OCI-LY1 (cell line): ENCODE measurements at regions not wholly inside any gene's neighbourhood (a gene's known extent, or its start where the extent isn't known, plus 50 kb on each side); places are given as distances from the start of the nearest gene placed in this dataset.

Experiments
- EZH2 ChIP-seq: fragments of 200-600 bp; sonication (generic), shearing (Covaris generic); IDR thresholded peaks from 2 replicates; pipeline ENCODE4 v1.8.0; 2017; ENCODE audit warnings: borderline replicate concordance, mixed run types, mild to moderate bottlenecking, antibody characterized with exemption, low read length, moderate library complexity, mixed read lengths
- TF ChIP-seq, protein P1 (sequence below): fragments of 200-600 bp; sonication (generic), shearing (Covaris generic); IDR thresholded peaks from 2 replicates; pipeline ENCODE4 v1.5.1; 2017; ENCODE audit warnings: mild to moderate bottlenecking, antibody characterized with exemption, low read length, moderate library complexity, mixed read lengths

DNA sequence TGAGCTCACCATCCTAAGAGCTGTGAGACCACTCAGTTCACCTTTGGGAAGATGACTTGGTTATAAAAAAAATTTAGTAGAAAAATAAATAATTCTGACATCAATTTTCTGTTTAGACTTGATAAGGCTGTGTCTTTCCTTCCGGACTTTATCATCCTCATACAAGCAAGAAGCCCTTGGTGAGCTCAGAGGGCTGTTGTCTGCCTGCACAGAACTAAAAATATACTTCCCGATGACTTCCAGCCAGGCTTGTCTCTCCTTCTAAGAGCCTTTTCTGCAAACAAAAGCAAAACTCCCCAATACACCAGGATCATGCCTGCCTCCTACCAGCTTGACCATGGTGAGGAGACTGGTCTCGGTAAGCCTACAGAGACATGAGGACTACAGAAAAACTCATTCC lies 58.3 kb upstream of the PHOX2B start:
- TF ChIP-seq, protein P1, sequence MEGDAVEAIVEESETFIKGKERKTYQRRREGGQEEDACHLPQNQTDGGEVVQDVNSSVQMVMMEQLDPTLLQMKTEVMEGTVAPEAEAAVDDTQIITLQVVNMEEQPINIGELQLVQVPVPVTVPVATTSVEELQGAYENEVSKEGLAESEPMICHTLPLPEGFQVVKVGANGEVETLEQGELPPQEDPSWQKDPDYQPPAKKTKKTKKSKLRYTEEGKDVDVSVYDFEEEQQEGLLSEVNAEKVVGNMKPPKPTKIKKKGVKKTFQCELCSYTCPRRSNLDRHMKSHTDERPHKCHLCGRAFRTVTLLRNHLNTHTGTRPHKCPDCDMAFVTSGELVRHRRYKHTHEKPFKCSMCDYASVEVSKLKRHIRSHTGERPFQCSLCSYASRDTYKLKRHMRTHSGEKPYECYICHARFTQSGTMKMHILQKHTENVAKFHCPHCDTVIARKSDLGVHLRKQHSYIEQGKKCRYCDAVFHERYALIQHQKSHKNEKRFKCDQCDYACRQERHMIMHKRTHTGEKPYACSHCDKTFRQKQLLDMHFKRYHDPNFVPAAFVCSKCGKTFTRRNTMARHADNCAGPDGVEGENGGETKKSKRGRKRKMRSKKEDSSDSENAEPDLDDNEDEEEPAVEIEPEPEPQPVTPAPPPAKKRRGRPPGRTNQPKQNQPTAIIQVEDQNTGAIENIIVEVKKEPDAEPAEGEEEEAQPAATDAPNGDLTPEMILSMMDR = no peak
- TF ChIP-seq EZH2 = no peak
